CD1c-positive myeloid dendritic cell (primary cell): ENCODE measurements at regions not wholly inside any gene's neighbourhood (a gene's known extent, or its start where the extent isn't known, plus 50 kb on each side); places are given as distances from the start of the nearest gene placed in this dataset.

Experiments
- DNase-seq: peaks from one replicate; pipeline ENCODE4 v3.0.0-alpha.2; 2016; ENCODE audit errors: extremely low spot score

DNA sequence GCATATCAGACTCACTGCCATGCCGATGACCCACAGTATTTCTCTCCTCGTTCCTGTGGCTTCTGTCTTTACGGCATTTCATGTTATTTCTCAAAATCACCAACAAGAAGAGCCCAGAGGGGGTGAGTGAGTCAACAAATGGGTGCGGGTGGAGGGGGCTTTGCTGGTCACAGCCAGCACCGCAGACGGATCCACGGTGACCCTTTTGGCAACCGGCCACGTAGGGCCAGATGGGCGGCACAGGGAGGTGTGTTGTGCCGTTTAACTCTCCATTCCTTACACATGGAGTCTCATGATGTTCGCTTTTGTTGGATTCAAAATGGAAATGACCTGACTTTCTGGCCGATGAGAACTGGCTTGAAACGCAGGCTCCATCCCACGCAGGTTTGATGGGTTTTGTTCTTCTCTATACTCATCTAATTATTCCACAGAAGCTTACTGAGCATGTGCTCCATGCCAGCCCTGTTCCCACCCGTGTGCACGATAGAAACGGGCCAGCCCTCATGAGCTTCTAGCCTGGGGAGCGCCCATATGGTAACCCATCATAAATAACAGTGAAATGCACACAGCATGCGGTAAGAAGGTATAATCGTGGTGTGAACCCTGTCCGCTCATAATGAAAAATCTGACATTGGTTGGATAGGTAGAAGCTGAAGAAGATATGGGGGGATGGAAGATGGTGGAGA, 319.9 kb downstream of the BRD1 start:
- no peak for DNase-seq

DNA sequence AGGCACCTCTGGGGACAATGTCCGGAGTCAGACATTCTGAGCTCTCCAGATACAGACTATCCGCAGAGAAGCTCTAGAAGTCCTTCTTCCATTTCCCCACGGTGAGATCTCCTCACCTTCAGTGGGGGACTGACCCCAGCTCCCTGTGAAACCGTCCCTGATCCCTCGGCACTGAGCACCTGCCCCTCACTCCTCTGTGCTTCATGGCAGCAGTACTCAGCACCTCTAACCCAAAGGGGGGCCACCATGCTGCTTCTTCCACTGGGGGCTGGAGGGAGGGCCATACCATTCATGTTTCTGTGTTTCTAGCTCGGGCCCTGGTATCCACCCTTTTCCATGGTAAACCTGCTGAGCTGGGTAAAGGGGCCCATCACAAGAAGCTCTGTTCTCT, 321.7 kb downstream of the BRD1 start:
- DNase-seq: no peak

DNA sequence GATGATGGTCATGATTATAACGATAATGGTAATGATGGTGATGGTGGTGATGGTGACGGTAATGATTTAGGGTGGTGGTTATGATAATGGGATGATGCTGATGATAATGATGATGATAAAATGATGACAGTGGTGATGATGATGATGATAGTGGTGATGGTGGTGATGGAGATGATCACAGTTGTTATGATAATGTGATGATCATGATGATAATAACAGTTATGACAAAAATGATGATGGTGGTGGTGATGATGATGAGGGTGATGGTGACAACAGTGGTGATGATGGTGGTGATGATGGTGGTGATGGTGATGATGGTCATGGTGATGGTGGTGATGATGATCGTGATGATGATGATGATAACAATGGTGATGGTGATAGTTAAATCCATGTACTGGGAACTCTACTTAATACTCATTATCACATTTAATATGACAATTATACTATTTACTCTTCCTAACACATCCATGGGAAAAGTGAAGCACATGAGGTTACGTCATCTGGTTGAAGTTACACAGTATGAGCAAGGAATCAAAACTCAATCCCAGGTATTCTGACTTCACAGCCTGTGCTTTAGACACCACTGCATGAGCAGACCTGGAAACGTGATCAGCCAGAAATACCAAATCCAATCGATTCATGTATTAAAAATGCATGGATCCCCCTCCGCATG, 322.2 kb downstream of the BRD1 start:
- no peak for DNase-seq

DNA sequence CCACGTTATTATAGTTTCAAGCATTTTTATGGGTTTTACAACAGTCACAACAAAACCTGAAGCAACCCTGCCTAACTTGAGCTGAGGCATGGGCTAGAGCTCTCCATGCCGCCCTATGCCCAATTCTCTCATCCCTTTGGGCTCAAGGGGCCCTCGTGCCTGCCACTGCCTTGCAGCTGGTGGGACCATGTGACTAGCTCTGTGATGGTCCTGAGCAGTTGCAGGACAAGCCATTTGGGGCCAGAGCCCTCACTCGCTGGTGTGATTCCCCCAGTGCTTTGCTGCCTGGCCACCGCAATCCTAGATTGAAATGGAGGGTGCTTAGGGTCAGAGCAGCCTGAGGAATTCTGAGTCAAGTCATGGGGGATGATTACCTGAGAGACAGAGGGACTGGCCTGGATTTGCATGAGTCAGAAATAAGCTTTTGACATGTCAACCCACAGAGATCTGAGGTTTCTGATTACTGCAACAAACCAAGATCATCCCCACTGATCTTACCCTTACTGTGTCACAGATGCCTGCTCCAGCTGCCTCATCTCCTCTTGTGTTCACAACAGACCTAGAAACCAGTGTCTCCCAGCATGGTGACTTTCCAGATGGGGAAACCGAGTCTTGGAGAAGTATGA, 323.7 kb downstream of the BRD1 start:
- DNase-seq: no peak

DNA sequence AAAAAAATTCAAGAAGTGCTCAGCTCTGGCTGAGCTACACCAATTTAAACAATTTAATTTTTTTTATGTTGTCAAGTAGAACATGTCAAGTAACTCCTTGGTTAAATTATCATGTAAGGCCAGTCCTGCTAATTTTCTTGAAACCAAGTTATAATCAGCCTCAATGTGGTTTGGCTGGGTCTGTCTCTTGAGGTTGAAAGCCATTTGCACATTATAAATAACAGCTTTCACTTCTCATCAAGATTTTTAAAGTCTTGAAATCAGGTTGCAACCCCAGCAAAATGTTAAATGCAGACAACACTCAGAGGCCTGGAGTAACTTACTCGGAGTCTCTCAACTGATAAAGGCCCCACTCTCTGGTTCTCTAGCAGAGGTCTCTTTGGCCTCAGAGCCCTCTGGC, 324.4 kb downstream of the BRD1 start:
- DNase-seq: no peak

DNA sequence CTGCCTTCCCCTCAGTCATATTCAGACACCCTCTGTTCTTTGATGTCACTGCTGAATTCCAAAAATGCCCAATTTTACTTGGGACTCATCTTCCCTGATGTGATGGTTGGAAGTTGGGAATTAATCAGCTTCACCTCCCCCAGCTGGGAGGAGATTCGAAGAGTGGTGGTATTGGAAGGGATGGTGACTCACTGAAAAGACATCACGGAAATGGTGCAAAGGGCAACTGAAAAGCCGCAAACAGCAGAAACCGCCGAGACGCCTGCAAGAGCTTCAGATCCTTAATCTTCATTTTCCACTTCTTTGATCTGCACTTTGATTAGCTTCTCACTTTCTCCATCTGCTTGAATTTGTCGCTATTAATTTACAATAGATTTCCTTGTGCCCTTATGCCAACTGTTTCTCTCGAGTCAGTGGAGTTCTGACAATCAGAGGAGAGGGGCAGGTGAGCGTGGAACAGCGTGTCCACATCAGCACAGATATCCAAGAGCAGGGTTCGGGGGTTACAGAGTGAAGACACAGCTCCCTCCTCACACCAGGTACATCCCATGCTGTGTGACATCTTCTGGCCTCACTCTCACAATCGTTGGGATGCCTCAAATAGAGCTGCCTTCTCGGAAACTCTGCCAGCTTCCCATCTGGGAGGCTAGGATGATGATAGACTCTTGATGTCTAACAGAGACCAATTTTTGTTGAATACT, 325.4 kb downstream of the BRD1 start:
- DNase-seq: no peak

DNA sequence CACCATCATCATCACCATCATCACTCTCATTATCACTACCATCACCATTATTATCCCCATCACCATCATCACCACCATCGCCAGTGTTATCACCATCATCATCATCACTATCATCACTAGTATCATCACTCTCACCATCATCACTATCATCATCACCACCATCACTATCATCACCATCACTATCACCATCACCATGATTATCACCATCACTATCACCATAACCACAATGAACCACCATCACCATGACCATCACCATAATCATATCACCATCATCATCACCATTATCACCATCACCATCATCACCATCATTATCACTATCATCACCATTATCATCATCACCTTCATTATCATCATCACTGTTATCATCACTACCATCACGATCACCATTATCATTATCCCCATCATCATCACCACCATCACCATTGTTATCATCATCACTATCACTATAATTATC, 326.7 kb downstream of the BRD1 start:
- DNase-seq: no peak

DNA sequence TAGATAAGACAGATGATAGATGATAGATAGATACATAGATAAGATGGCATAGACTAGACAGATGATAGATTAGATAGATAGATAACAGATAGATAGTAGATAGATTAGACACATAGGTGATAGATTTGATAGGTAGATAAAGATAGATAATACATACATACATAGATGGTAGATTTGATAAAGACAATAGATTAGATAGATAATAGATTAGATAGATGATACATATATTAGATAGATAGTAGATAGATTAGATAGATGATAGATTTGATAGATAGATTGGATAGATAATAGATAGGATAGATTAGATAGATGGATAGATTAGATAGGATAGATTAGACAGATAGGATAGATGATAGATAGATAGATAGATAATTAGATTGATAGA, 327.6 kb downstream of the BRD1 start:
- DNase-seq: no peak

DNA sequence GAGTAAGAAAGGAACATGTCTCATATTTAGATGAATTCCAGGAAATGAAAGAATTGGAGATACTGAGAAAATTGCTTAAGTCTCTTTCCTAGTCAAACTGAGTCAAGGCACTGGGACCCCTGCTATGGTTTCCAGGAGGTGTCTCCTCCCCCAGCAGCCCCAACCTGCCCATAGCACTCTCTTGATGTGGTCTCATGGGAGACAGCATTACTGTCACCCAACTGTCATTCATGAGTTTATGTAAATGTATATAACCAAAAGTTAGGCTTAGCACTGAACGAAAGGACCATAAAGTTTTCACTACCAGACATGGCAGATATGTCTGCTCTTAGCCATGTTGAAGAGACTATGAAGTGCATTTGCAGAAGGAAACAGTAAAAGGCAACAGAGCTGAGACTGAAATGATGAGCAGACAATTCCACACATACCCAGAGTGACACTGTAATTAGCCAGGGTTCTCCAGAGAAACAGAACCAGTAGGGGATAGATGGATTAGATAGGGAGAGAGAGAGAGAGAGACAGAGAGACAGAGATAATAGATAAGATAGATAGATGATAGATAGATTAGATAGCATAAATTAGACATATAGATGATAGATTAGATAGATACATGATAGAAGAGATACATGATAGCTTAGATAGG, 328.1 kb downstream of the BRD1 start:
- no peak for DNase-seq

DNA sequence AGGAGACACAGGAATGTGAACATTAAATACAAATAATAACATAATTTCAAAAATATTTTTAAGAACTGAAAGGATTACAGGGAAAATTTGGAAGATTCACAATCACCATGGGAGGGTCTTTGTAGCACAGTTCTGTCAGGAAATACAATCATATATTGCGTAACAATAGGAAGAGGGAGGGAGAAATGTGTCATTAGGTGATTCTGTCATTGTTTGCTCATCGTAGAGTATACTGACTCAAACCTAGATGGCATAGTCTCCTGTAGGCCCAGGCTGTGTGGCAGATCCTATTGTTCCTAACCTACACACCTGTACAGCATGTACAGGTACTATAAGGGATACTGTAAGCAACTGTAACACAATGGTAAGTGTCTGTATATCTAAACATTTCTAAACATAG, 330.4 kb downstream of the BRD1 start:
- DNase-seq: no peak

DNA sequence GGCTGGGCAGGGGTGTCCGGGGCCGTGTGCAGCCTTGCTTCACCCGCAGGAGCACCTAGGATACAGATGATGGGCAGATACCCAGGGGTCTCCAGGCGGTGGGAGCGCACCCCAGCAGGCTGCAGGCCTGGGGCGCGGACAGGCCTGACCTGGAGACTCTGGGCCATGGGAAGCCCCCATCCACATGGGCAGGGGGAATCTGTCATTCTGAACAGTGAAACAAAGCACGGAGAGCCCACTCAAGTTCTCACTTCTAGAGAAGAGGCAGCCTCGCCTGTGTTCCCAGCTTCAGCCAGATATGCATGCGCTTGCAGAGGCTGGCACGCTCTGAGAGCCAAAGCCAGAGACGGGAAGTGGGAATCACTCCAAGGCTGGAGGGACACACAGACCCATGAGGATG, 333.1 kb downstream of the BRD1 start:
- no peak for DNase-seq

DNA sequence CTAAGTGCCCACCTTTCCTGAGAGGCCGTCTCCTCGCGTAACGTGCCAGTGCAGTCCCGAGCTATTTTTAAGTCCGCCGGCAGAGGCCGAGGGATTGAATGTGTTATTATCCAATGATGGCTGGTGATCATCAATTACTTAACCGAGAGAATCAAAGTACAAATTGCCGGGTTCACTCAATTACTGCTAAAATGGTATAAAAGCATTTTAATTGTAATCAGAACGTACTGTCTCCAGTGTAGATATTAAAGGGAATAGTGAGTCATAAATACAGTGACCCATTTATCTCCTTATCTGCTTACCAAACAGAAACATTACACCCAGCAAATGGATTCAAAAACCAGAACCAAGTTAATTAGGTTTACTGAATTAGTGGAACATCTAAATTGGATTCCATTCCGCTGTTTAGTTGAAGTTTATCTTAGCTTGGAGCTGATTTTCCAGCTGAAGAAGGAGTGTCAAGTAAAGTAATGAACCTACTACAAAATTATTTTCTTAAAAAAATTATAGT, 334.9 kb downstream of the BRD1 start:
- DNase-seq: no peak

DNA sequence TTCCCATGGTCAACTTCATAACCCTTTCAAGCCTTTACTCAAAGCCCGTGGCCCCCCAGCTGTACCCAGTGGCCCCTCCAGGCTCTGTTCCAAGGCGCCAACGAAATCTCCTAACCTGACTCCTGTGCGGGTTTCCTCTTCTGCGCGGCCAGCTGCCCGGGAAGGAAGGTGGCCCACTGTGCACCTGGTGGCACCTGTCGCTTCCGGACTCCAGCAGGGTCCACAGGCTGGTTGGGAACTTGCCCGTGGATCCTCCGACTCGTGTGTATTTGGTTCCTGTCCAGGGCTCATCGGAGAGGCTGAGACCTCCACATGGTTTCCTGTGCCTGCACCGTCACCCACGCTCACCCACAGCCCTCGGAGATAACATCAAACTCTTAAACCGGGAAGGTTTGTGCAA, 335.4 kb downstream of the BRD1 start:
- no peak for DNase-seq

DNA sequence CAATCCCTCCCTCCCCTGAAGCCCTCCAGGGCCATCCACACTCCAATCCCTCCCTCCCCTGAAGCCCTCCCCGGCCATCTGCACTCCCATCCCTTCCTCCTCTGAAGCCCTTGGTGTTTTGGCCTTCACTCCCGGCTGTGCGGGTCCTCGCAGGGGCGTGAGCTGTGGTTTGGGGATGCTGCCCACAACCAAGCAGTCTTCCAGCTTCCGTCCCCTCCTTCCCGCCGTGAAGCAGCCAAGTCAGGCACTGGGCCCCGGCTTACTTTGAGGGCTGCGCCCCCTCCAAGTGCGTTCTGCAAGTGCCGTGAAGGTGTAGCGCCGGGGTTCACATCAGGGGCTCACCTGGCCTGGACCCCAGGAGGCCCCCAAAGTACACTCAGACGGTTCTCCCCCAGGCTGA, 335.9 kb downstream of the BRD1 start:
- no peak for DNase-seq

DNA sequence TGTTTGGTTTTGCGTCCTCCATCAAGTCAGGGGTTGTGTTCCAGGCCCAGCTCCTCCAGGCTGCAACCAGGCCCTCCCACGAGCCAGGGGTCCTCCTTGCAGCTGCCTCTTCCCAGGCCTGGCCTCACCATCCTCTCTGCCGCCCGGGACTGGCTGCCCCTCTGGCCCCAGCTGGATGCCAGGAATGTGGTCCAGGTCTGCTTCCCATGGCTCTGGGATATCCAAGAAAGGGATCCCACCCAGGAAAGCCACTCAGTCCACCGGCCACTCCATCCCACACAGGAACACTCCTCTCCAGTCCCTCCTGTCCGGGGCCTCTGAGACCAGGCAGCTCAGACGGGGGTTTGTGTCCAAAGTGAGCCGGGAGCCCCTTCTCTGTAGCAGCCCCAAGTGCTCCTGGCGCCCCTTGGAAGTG, 336.4 kb downstream of the BRD1 start:
- DNase-seq: no peak

DNA sequence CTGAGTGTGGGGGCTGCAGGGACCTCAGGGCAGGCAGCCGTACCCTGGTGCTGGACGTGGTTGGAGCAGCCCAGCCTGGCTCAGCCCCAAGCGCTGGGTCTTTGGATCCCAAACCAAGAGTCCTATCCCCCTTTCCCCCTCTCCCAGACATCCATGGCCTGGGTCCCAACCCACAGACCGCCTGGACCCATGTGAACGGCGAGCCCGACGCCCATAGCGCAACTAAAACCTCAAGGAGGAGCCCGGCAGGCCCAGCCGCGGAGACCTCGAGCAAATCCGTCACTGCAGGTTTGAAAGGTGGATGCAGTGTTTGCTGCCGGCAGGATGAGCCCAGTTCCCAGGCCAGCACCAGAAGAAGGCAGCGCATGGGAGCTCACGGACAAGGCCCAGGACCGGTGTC, 337.0 kb downstream of the BRD1 start:
- no peak for DNase-seq

DNA sequence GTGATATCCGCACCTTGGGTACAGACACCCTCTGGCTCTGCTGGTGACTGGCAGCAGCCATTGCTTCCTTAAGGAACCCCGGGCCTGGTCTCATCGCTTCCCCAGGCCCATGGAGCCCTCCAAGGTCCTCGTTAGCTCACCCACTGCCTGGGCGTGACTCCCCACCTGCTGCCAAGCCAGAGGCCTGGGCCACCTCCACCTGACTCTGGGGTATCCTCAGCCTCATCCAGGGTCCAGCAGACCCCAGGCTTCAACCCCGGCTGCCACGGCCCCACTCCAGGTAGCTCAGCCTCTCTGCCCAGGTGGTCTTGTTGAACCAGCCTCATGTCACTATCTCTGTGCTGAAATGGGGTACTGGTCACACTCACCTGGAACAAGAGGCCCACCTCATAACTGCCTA, 337.9 kb downstream of the BRD1 start:
- no peak for DNase-seq

DNA sequence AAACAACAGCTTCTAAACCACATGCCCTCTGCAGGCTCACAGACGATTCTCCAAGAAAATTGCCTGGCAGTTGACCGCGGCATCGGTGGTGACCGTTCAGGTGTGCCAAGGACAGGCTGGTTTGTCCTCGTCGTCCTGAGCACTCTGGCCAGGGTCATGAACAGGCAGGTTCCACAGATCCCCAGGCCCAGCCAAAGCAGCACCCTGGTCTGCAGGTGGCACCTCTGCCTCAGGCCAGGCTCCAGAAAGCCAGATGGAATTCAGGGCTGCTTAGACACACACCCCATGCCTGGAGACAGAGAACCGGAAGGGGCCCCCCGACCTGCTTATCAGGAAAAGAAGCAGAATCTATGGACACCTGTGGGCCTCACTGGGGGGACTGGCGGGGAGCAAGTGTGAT, 338.7 kb downstream of the BRD1 start:
- no peak for DNase-seq

DNA sequence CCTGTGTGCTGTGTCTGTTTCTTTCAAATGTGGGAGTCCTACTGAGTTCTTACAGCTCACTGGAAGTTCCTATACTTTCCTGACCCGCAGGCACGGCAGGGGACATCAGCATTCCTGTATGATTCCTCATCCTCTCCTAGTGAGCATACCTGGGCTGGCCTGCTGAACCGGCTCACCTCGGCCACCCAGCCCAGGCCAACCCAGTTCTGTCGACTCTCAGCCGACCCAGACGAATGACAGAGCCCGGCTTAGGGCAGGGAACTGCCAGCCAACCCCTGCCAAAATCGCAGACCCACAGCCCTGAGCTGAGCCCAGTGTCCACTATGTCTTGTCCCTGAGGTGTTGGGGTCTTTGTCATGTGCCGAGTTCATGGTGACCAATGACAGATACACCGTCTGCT, 339.7 kb downstream of the BRD1 start:
- no peak for DNase-seq

DNA sequence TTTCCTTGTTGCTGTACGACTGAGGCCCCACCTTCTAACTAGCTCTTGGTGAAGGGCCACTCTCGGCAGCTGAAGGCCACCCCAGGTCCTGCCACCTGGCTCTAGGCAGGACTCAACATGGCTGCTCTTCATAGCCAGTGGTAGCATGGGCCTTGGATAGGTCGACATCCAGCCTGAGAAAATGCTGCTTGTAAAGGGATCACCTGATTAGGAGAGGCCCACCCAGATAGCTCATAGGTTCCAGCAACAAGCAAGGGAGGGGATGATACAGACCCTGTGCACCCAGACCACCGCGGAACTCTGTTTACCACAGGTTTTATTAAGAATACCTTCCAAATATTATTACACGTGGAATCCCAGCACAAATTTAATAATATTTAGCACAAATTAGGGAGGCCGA, 341.4 kb downstream of the BRD1 start:
- no peak for DNase-seq

DNA sequence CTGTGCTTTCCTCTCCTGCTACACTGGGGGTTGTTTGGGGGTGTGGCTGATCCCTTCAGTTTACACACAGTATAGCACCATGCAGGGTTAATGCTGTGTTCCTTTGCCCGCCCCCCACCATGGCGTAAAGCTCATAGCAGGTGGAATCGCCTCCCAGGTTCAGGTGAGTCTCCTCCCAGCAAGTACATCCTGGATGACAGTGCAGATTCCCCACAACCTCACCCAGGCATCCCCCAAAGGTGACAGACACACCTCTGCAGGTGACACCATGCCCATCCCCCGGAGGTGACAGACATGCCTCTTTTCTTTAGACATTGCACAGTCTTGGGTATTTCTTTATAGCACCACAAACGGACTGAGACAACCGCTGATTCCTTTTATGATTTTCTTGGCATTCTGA, 343.7 kb downstream of the BRD1 start:
- DNase-seq: no peak

DNA sequence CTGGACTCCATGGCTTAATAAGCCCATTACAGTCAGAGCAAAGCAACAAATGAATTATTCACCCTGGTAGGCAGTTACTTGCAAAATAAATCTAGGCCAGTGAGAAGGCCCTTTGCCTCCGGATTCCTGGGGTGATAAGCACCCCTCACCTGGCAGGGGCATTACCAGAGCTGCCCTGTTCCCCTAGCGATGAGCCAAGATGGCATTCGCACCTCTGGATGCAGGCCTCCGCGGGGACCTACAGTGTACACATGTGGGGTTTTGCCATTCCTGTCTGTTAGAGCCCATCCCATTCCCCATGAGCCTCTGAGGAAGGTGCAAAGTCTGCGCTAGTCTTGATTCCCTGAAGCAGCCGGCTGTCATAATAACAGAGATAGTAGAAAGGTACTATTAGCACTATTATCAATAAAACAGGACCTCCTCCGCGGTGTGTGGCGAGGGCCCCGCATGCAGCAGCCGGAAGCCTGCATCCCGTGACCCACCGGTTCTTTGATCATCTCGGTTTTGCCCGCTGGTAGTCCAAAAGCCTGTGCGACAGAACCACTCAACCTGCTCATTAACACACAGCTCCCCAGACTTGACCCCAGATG, 344.3 kb downstream of the BRD1 start:
- no peak for DNase-seq
